HCT116 (cell line): ENCODE measurements at regions not wholly inside any gene's neighbourhood (a gene's known extent, or its start where the extent isn't known, plus 50 kb on each side); places are given as distances from the start of the nearest gene placed in this dataset.

Experiments used
- ATAC-seq: fragments of 200-7000 bp; cut with Tn5 transposase; 2 replicates; pipeline ENCODE4 v1.9.1; 2020; ENCODE audit warnings: mild to moderate bottlenecking, moderate library complexity
- BruUV-seq: library from RNA; stranded (reverse); fragments of 400-500 nt; replicated peaks from 2 replicates; lab custom pipeline; 2021; lab: Mats Ljungman, UMichigan
- CTCF ChIA-PET: fragments of 300-600 bp; sonication (Branson Sonifier 250); formaldehyde crosslinking; loops from one replicate; lab custom pipeline; 2021; ENCODE audit warnings: antibody characterized with exemption; lab: Charles Lee
- POLR2A ChIA-PET: fragments of 300-600, 350-600 bp; sonication (Branson Sonifier 250); formaldehyde crosslinking; loops from one replicate; lab custom pipeline; 2021; ENCODE audit warnings: antibody characterized with exemption; lab: Charles Lee
- RAD21 ChIA-PET, 2 experiments: fragments of 300-600 bp; sonication (Branson Sonifier 250); formaldehyde crosslinking; loops; one replicate each; lab custom pipeline; 2023; ENCODE audit warnings: low total read pairs in 2 of 2; ENCODE audit not compliant: uncharacterized antibody in 2 of 2, unreplicated experiment in 2 of 2, low non-redundant PET in 1 of 2; lab: Charles Lee
- DNase-seq: peaks from one replicate; pipeline ENCODE4 v3.0.0-alpha.2; 2010; ENCODE audit warnings: low read depth, low spot score
- H2AFZ ChIP-seq: fragments of 200-600 bp; shearing (Covaris generic), sonication (generic); 2 replicates; pipeline ENCODE4 v1.6.1; 2017; ENCODE audit warnings: low read depth, mixed run types, mixed read lengths, antibody characterized with exemption, low read length; ENCODE audit not compliant: poor library complexity, severe bottlenecking
- H3K27ac ChIP-seq: 2 replicates; pipeline ENCODE4 v1.5.1; 2012; ENCODE audit warnings: low read depth, low read length
- H3K27me3 ChIP-seq: fragments of 200-600 bp; sonication (generic); 2 replicates; pipeline ENCODE4 v1.6.1; 2016; ENCODE audit warnings: mixed run types, low read length, mixed read lengths; ENCODE audit not compliant: insufficient read depth
- H3K36me3 ChIP-seq, 2 experiments: fragments of 200-500 bp in 1 of 2; fragments of 200-600 bp in 1 of 2; sonication (Bioruptor generic) in 1 of 2; sonication (generic) in 1 of 2; 2 replicates each; pipeline versions ENCODE4 v1.5.1 to v1.6.1; 2014 to 2016; ENCODE audit warnings: low read length in 2 of 2, inconsistent platforms in 1 of 2, mixed read lengths in 1 of 2, mixed run types in 1 of 2; ENCODE audit not compliant: insufficient read depth in 2 of 2, control insufficient read depth in 1 of 2
- H3K4me1 ChIP-seq, 2 experiments: fragments of 200-600 bp in 1 of 2; sonication (generic) in 1 of 2; 2 replicates each; pipeline versions ENCODE4 v1.5.1 to v1.6.1; 2012 to 2017; ENCODE audit warnings: low read length in 2 of 2, inconsistent platforms in 1 of 2, mild to moderate bottlenecking in 1 of 2, mixed read lengths in 1 of 2, mixed run types in 1 of 2, moderate library complexity in 1 of 2; ENCODE audit not compliant: insufficient read depth in 2 of 2, control insufficient read depth in 1 of 2
- H3K4me2 ChIP-seq: fragments of 200-600 bp; sonication (generic); 2 replicates; pipeline ENCODE4 v1.6.1; 2017; ENCODE audit warnings: mixed run types, low read length, mixed read lengths
- H3K4me3 ChIP-seq, 2 experiments: fragments of 200-600 bp in 1 of 2; sonication (generic) in 1 of 2; replicated peaks in 1 of 2; 2 replicates each; pipeline ENCODE4 v1.5.1; 2011 to 2016; ENCODE audit warnings: low read length in 2 of 2, control low read depth in 1 of 2, low read depth in 1 of 2, mild to moderate bottlenecking in 1 of 2, mixed read lengths in 1 of 2, mixed run types in 1 of 2
- H3K79me2 ChIP-seq: fragments of 200-600 bp; sonication (generic); 2 replicates; pipeline ENCODE4 v1.6.1; 2017; ENCODE audit warnings: mild to moderate bottlenecking, mixed run types, low read length, moderate library complexity, mixed read lengths; ENCODE audit not compliant: insufficient read depth
- H3K9ac ChIP-seq: fragments of 200-600 bp; sonication (generic); 2 replicates; pipeline ENCODE4 v1.6.1; 2016; ENCODE audit warnings: low read length, mixed read lengths
- H3K9me2 ChIP-seq: fragments of 200-600 bp; sonication (generic), shearing (Covaris generic); 2 replicates; pipeline ENCODE4 v1.6.1; 2017; ENCODE audit warnings: mixed run types, mild to moderate bottlenecking, moderate library complexity; ENCODE audit not compliant: insufficient read depth
- H3K9me3 ChIP-seq, 2 experiments: fragments of 200-500 bp in 1 of 2; fragments of 200-600 bp in 1 of 2; sonication (Bioruptor generic) in 1 of 2; sonication (generic) in 1 of 2; 2 replicates each; pipeline ENCODE4 v1.6.1; 2014 to 2017; ENCODE audit warnings: low read length in 2 of 2, mixed read lengths in 2 of 2, inconsistent platforms in 1 of 2, low read depth in 1 of 2, mild to moderate bottlenecking in 1 of 2, mixed run types in 1 of 2, moderate library complexity in 1 of 2; ENCODE audit not compliant: control insufficient read depth in 1 of 2, insufficient read depth in 1 of 2
- H4K20me1 ChIP-seq: fragments of 200-600 bp; sonication (generic), shearing (Covaris generic); 2 replicates; pipeline ENCODE4 v1.6.1; 2017; ENCODE audit warnings: mixed run types, mild to moderate bottlenecking, moderate library complexity; ENCODE audit not compliant: insufficient read depth
- ATF3 ChIP-seq: IDR thresholded peaks from 2 replicates; pipeline ENCODE4 v1.6.1; 2012
- CBX3 ChIP-seq: IDR thresholded peaks from 2 replicates; pipeline ENCODE4 v1.6.1; 2012; ENCODE audit warnings: low read depth
- CTCF ChIP-seq, 3 experiments: fragments of 200-600 bp in 1 of 3; sonication (generic) in 1 of 3; IDR thresholded peaks in 2 of 3; conservative IDR thresholded peaks in 1 of 3; 2 replicates each; pipeline ENCODE4 v1.5.1; 2012 to 2017; ENCODE audit warnings: low read depth in 2 of 3, low read length in 2 of 3, antibody characterized with exemption in 1 of 3, borderline replicate concordance in 1 of 3, control low read depth in 1 of 3, mild to moderate bottlenecking in 1 of 3, mixed read lengths in 1 of 3, mixed run types in 1 of 3, moderate library complexity in 1 of 3; ENCODE audit not compliant: insufficient read depth in 1 of 3
- EGR1 ChIP-seq: IDR thresholded peaks from 2 replicates; pipeline ENCODE4 v1.6.1; 2012; ENCODE audit warnings: low read depth
- EZH2 ChIP-seq: fragments of 200-600 bp; sonication (generic); IDR thresholded peaks from 2 replicates; pipeline ENCODE4 v1.6.1; 2017; ENCODE audit warnings: antibody characterized with exemption, mixed run types
- FOSL1 ChIP-seq: IDR thresholded peaks from 2 replicates; pipeline ENCODE4 v1.6.1; 2012; ENCODE audit warnings: low read depth
- JUND ChIP-seq: IDR thresholded peaks from 2 replicates; pipeline ENCODE4 v1.6.1; 2012
- POLR2AphosphoS5 ChIP-seq: IDR thresholded peaks from 2 replicates; pipeline ENCODE4 v1.6.1; 2011; ENCODE audit warnings: mild to moderate bottlenecking, low read depth, low read length, moderate library complexity
- RAD21 ChIP-seq: IDR thresholded peaks from 2 replicates; pipeline ENCODE4 v1.6.1; 2012; ENCODE audit warnings: low read depth, mild to moderate bottlenecking
- SIN3A ChIP-seq: IDR thresholded peaks from 2 replicates; pipeline ENCODE4 v1.6.1; 2012; ENCODE audit warnings: low read depth
- SP1 ChIP-seq: IDR thresholded peaks from 2 replicates; pipeline ENCODE4 v1.6.1; 2012; ENCODE audit warnings: low read depth
- SRF ChIP-seq: IDR thresholded peaks from 2 replicates; pipeline ENCODE4 v1.6.1; 2012; ENCODE audit warnings: low read depth
- TCF7L2 ChIP-seq: IDR thresholded peaks from 2 replicates; pipeline ENCODE4 v1.7.0; 2011; ENCODE audit warnings: borderline replicate concordance, inconsistent platforms; ENCODE audit not compliant: insufficient read depth, insufficient read length; ENCODE audit errors: extremely low read depth
- YY1 ChIP-seq: IDR thresholded peaks from 2 replicates; pipeline ENCODE4 v1.6.1; 2011; ENCODE audit warnings: low read length, low read depth, moderate library complexity, mild to moderate bottlenecking; ENCODE audit not compliant: insufficient replicate concordance; ENCODE audit errors: extremely low read depth
- ZFX ChIP-seq: fragments of 450-650 bp; IDR thresholded peaks from 2 replicates; pipeline ENCODE4 v1.6.1; 2017
- ZNF274 ChIP-seq: fragments of 200-500 bp; sonication (Bioruptor generic); IDR thresholded peaks from 2 replicates; pipeline ENCODE4 v1.6.1; 2014; ENCODE audit warnings: mild to moderate bottlenecking, low read depth, low read length, inconsistent platforms
- intact Hi-C: fragments of 100-400 bp; cut with micrococcal nuclease; formaldehyde crosslinking; loops from 2 replicates; pipeline ENCODE4 v1.10.0; 2022
- TF ChIP-seq, protein P1 (sequence below): IDR thresholded peaks from 2 replicates; pipeline ENCODE4 v1.6.1; 2012
- TF ChIP-seq, protein P2 (sequence below): IDR thresholded peaks from 2 replicates; pipeline ENCODE4 v1.6.1; 2011; ENCODE audit warnings: mild to moderate bottlenecking, low read length, moderate library complexity; ENCODE audit not compliant: insufficient replicate concordance; ENCODE audit errors: extremely low read depth

GRCh38 chr3:73917643-73918042 is 292.9 kb upstream of the PDZRN3 start (continued):
- TF ChIP-seq CTCF (IDR thresholded peaks at IDR 0.05 in 2 of 3, conservative IDR thresholded peaks at IDR 0.05 in 1 of 3; ENCODE audit: borderline replicate concordance in 1 of 3, insufficient read depth in 1 of 3, low read depth in 2 of 3, low read length in 2 of 3): no peak
- TF ChIP-seq, protein P1, sequence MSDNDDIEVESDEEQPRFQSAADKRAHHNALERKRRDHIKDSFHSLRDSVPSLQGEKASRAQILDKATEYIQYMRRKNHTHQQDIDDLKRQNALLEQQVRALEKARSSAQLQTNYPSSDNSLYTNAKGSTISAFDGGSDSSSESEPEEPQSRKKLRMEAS: no peak
- TF ChIP-seq, all 23 proteins: peak for 0

DNA sequence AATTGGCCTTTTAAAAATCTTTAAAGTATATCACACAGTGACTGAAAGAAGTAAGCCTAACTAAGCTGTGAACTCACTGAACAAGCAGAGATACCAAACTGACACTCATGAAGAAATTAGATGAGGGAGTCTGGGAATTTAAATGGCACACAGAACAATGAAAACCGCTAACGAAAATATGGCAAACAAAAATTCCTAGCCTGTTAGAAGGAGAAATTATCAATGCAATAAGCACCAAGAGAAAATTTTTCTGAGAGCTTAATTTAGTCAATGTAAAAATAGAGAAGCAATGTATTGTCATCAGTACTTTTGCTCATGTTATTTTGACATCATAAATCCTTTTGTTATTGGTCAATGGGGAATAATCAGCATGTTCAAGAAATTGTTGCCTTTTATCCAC is 291.1 kb upstream of the PDZRN3 start:
- no peak overlapping the region for H3K4me2 ChIP-seq
- no peak overlapping the region for H3K9ac ChIP-seq
- DNase-seq (no peak), ATAC-seq (no peak)
- H4K20me1 ChIP-seq: no peaks in the 10 kb centered on the region
- no peaks in the 10 kb centered on the region for H3K79me2 ChIP-seq
- no peak overlapping the region for H3K4me3 ChIP-seq
- no peaks in the 10 kb centered on the region for H3K27me3 ChIP-seq
- no peak overlapping the region for H2AFZ ChIP-seq
- TF ChIP-seq CTCF (IDR thresholded peaks at IDR 0.05 in 2 of 3, conservative IDR thresholded peaks at IDR 0.05 in 1 of 3; ENCODE audit: borderline replicate concordance in 1 of 3, insufficient read depth in 1 of 3, low read depth in 2 of 3, low read length in 2 of 3) (no peak), YY1 (no peak), RAD21 (no peak), SP1 (no peak), CBX3 (no peak), SIN3A (no peak), EZH2 (no peak), EGR1 (no peak), SRF (no peak), FOSL1 (no peak), POLR2AphosphoS5 (no peak), ZNF274 (no peak), ZFX (no peak), ATF3 (no peak), TCF7L2 (no peak), JUND (no peak)
- TF ChIP-seq, protein P1: no peak
- TF ChIP-seq, protein P2, sequence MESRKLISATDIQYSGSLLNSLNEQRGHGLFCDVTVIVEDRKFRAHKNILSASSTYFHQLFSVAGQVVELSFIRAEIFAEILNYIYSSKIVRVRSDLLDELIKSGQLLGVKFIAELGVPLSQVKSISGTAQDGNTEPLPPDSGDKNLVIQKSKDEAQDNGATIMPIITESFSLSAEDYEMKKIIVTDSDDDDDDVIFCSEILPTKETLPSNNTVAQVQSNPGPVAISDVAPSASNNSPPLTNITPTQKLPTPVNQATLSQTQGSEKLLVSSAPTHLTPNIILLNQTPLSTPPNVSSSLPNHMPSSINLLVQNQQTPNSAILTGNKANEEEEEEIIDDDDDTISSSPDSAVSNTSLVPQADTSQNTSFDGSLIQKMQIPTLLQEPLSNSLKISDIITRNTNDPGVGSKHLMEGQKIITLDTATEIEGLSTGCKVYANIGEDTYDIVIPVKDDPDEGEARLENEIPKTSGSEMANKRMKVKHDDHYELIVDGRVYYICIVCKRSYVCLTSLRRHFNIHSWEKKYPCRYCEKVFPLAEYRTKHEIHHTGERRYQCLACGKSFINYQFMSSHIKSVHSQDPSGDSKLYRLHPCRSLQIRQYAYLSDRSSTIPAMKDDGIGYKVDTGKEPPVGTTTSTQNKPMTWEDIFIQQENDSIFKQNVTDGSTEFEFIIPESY: no peak
- POLR2A ChIA-PET: no interaction called here
- H3K4me1 ChIP-seq: no peaks in the 10 kb centered on the region
- no peak overlapping the region for H3K27ac ChIP-seq
- no peaks in the 10 kb centered on the region for H3K9me2 ChIP-seq
- no peaks in the 10 kb centered on the region for H3K36me3 ChIP-seq
- RAD21 ChIA-PET: no interaction called here
- CTCF ChIA-PET: no interaction called here
- H3K9me3 ChIP-seq: peaks cover 18 to 19% of the 10 kb centered on the region in 2 experiments; a peak in 2 of 4 replicates
- no TSS peak for BruUV-seq
- intact Hi-C loops: no loop called here
